NCI-H748 treated with DMSO at 0.1 percent for 48 hours (cell line): ENCODE measurements at regions not wholly inside any gene's neighbourhood (a gene's known extent, or its start where the extent isn't known, plus 50 kb on each side); places are given as distances from the start of the nearest gene placed in this dataset.
A peak's percentile ranks its signal among the peaks of the same experiment; 100 is the strongest.
"Not testable (repeated sequence)": the region's sequence is repeated elsewhere in the genome, so short reads cannot be mapped to it uniquely, and the experiment has no call there.

Experiments used
- DNase-seq: peaks from one replicate; lab custom pipeline; 2025; lab: John Stamatoyannopoulos, UW

DNA sequence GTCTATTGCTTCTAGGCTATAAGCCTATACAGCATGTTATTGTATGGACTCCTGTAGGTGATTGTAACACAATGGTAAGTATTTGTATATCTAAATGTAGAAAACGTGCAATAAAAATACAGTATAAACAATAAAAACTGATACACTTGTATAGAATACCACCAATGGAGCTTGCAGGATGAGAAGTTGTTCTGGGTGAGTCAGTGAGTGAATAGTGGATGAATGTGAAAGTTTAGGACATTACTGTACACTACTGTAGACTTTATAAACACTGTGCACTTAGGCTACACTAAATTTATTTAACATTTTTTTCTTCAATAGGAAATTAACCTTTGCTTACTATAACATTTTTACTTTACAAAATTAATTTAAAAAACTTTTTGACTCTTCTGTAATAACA lies 679.2 kb upstream of the ZNF804A start:
- no peak for DNase-seq

DNA sequence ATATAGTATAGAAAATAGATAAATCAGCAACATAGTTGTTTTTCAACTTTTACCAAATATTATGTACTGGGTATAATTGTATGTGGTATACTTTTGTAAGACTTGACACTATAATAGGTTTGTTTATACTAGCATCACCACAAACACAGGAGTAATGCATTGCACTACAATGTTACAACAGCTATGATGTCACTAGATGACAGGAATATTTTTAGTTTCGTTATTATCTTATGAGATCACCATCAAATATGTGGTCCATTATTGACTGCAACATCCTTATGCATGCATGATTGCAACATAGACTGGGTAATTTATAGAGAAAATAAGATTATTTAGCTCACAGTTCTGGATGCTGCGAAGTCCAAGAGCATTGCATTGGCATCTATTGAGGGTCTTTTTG lies 678.4 kb upstream of the ZNF804A start:
- DNase-seq, result no peak

DNA sequence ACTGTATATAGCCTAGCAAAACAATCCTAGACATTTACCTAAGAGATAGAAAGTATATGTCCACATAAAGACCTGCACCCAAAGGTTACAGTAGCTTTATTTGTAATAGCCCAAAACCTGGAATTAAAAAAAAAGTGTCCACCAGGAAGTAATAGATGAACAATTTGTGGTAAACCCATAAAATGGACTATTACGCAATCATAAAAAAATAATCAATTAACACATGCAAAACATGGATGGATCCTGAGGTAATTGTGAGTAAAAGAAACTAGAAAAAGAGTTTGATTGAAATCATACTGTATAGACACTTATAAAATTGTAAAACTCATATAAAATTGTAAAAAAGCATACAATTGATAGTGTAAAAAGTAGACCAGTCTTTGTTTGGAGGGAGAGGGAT lies 673.0 kb upstream of the ZNF804A start:
- no peak for DNase-seq

DNA sequence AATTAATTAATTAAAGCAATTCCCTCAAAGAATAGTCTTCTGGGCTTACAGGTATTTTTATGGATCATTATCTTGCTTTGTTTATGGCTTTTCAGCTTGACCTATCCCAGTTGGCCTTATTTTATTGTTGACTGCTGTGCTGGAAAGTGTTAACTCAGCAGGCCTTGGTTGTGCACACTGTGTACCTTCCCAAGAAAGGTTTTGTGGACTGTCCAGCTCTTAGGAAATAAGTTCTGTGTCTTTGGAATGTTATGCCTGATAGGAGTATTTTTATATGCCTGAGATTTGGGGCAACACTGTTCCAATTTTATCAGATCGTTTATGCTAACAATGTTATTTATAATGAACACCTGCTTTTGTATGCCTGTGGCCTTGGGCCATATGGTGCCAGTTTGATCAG lies 671.9 kb upstream of the ZNF804A start:
- DNase-seq, result no peak

DNA sequence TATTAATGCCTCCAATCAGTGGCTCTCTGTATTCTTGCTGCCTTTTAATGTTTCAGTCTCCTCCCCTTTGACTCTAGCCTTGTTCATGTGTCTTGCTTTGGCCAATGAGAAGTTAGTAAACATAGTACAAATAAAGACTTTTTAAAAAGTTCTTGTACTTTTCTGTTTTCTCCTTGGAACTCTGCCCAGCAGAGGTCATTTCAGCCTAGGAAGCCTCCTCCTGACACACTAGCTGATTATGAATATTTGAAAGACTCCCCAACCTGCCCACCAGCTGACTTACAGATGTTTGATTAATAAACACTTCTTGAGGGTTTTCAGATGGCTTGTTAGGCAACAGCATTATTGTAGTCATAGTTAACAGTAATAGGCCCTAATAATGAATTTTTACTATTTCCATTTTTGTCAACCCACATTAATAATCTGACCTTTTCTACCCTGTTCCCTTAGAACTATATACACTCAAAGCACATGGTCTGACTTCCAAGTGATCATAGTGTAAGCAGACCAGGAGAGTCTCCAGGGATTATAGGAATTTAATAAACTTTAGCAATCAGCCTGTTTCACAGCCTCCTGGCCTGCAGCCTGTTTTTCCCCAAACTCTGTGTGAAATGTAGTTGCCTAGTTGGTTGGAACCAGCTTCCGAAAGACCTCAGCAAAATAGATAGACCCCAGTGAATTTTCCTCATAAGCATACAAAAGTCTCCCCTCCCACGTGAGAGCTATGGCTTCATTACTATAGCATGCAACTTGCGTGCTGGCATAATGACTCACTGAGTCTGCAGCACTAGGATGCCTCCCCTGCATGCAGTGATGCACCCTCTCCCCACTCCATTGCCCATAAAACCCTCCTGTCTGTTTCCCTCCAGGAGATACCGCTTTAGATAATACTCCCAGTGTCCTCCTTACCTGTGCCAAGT lies 670.7 kb upstream of the ZNF804A start:
- no peak for DNase-seq

DNA sequence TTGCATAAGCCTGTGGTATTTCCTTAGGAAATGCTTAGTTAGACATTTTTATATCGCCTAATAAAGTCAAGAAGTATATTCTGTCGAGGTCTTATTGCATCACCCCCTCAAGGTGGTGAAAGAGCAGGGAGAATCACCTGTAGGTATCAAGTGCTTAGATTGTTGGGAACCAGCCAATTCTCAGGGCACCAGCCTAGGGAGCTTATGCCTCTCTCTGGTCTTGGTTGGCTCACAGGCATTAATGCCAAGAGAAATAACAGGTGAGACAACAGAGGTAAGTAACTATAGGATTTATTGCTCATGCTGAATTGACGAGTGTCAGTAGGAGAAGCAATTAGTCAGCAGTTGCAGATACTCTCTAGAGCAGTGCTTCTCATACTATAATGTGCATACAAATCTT lies 663.3 kb upstream of the ZNF804A start:
- no peak for DNase-seq

DNA sequence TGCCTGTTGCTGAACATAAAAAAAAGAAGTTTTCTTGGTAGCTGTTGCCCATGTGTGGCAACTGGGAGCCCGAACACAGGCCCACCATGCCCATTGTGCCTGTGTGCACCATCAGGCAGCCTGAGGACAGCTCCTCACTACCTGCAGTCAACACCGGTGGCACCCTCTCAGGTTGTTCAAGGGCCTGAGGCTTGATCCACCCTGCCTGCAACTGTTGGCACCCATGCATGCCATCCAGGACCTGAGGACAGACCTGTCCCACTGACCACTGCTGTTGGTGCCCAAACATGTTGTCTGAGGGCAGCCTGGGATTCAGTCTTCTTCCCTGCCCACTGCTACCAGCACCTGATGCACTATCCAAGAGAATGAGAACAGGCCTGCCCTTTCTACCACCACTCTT lies 661.1 kb upstream of the ZNF804A start:
- DNase-seq, result no peak

DNA sequence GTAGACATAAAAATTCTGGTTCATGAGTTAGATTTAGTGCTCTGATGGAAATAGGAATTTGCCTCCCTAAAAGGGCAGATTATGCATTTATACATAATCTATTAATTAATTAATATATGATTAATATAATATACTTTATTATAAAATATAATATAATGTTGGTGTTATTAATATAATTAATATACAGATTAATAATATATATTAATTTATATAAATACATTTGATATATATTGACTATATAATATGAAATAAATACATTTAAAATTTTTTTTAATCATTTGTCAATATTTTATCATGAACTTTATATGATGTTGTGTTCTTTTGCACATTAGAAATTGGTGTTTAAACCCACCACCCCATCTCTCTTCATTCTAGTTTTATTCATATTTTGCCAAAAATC lies 652.1 kb upstream of the ZNF804A start:
- DNase-seq, result no peak

DNA sequence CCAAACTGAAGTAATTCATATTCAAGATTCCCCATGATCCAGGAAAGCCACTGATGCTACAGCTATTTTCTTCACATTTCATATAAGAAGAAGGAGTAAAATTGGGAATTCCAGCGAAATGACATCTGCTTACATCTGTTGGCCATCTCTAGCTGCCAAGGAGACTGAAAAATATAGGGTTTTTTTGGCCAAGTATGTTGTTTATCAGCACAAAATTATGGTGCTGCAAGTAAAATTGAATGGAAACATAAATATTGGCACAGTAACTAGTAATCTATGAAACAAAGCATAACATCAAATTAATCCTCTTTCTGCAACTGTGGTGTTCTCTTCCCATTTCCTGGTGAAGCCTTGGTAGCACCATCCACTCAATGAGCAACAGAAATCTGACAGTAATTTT lies 649.5 kb upstream of the ZNF804A start:
- DNase-seq, result no peak

DNA sequence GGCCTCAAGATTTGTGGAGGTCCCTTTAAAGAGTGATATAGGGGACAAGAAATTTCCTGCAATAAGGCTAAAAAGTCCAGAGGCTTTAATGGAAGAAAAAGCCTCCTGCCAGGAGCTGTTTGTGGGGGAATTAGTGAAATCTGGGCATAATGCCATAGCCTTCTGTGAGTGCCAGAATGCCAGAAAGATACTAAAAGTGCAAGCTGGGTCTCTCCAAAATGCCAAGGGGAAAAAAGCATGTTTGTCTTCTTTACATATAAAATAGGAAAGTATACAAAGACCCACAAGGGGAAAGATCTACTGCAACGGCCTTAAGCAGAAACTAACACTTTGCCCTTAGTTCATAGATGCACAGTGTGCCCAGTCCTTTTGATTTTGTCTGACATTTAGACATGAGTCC lies 647.7 kb upstream of the ZNF804A start:
- no peak for DNase-seq

DNA sequence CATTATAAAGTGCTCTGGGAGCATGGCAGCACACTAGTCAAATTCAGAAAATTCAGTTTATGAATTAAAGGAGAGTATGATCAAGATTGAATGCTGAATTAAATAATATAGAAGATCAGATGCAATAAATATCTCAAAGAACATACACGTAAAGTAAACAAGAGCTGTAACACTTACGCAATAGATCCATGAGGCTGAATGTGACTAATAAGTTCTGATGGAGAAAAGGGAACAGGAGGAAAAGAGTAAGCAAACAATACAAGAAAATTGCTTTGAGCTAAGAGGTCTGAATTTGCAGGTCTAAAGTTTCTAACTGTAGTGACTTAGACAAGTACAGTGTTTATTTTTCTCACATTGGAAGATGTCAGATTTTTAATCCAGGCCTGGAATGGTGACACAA lies 646.7 kb upstream of the ZNF804A start:
- no peak for DNase-seq

DNA sequence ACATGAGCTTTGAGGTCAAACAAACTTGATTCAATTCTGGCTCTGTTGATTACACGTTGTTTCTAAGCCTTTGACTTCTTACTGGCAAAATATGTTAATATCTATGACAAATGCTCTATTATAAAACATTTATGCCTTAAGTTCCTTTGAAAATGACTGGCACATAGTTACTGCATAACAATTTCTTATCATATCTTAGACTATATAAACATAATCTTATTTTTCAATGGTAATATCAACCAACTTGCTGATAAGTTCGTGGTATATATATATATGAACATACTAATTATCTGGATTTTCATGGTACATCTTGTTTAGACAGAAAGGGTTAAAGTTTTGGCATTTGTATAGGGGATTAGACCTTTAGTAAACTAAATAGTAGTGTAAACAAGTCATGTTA lies 645.6 kb upstream of the ZNF804A start:
- no peak for DNase-seq

DNA sequence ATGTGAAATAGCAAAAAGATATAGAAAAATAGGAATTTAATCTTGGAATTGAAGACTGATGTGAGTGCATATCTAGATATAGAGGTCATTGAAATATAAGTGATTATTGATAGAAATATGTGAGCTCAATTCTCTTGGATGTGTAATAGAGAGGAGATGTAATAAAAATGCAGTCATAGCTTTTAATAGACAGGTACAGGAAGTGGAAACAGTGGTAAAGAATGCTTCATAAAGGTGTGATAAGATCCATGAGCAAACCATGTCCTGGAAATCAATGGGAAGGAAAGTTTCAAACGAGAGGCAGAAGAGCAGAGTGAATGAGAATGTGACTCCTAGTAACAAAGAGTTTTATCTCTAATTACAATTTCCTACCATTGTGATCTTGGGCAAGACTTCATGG lies 634.7 kb upstream of the ZNF804A start:
- no peak for DNase-seq

DNA sequence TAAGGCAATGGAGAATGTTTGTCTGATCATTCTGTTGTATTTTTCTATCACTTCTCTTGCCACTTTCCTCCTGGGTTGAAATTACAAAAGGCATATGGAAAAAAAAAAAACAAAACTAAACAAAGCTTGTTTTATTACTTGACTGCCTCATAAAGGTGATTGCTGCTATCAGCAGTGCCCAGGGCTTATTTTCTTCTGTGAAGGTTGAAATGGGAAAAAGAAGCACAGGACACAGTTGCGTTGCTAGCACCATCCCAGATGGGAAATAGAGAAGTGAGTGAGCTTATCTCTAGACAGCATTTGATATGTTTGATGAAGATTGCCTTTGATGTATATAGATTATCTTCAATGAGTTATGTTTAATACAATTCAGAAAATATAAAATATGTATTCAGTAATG lies 633.8 kb upstream of the ZNF804A start:
- DNase-seq, result no peak

DNA sequence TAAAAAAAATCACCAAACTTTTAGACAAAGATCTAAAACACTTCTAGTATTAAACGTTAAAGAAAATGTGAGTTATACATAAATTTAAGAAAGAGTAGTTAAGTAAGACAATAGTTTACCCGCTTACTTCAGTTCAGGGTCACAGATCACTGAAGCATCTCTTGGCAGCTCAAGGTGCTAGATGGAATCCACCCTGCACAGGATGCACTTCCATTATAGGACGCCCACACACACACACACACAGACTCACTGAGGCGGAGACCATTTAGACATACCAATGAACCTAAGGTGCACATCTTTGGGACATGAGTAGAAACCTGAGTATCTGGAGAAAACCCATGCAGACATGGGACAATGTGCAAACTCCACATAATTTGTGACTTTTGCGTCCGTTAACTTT lies 630.6 kb upstream of the ZNF804A start:
- DNase-seq, result no peak

DNA sequence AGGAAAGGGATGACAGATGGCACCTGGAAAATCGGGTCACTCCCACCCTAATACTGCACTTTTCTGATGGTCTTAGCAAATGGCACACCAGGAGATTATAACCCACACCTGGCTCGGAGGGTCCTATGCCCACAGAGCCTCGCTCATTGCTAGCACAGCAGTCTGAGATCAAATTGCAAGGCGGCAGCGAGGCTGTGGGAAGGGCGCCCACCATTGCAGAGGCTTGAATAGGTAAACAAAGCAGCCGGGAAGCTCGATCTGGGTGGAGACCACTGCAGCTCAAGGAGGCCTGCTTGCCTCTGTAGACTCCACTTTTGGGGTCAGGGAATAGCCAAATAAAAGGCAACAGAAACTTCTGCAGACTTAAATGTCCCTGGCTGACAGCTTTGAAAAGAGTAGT lies 622.7 kb upstream of the ZNF804A start:
- not testable (repeated sequence) for DNase-seq

DNA sequence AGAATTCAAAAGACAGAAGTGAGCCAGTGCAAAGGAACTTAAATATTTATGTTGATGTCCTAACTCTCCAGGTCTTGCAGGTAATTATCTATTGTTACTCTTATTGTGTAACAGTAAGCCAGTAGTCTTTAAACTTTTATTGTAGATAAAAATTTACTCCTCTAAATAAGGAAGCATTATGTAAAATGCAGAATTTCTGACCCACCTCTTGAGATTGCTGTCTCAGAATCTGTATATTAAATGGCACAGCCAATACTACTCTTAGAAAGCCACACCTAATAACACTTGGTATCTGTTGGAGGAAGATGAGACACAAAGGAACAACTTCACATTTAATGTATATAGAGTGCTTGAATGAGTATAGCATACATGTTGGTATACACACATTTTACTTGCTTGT lies 613.5 kb upstream of the ZNF804A start:
- DNase-seq, result no peak

DNA sequence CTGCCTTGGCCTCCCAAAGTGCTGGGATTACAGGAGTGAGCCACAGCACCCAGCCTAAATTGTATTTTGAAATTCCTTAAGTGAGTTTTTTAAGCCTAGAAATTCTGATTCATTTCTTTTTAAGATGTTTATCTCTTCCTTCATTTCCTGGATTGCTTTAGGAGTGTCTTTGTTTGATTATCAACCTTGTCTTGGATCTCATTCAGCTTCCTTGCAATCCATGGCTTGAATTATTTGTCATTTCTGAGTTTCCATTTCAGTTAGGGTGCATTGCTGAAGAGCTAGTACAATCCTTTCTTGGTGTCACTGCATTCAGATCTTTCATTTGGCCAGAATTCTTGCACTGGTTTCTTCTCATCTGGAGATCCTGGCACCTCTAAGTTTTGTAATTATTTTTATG lies 606.4 kb upstream of the ZNF804A start:
- no peak for DNase-seq

DNA sequence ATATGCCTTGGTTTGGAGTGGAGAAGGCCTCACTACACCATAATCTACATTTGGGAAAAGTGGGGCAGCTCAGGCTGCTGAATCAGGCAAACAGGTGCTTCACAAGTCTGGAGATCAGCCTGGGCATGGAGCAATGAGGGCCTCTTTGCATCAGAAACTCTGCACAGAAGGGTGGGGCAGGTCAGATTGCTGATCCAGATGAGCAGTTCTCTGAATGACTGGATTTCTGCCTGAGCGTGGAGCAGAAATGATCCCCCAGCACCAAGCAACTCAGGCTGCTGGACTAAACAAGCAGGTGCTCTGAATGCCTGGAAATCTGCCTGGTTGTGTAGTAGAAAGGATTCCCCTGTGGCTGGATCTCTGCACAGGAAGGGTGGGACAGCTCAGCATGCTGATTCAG lies 605.3 kb upstream of the ZNF804A start:
- DNase-seq, result no peak

DNA sequence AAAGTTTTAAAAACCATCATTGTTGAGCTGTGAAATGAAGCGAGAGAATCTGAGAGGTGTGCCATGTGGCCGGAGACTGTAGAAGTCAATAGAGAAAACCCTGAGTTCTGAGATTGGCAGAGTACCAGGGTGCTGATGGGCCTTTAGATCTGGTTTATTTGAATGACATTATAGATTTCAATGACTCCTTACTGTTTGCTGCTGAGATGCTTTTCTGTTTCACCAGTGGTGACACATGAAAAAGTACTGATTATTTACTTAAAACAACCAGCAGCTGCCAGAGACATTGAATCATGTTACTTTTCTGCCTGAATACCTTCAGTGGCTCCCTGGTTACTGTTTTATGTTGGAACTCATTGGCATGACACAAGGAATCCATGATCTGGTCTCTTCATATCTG lies 602.7 kb upstream of the ZNF804A start:
- DNase-seq, result no peak

DNA sequence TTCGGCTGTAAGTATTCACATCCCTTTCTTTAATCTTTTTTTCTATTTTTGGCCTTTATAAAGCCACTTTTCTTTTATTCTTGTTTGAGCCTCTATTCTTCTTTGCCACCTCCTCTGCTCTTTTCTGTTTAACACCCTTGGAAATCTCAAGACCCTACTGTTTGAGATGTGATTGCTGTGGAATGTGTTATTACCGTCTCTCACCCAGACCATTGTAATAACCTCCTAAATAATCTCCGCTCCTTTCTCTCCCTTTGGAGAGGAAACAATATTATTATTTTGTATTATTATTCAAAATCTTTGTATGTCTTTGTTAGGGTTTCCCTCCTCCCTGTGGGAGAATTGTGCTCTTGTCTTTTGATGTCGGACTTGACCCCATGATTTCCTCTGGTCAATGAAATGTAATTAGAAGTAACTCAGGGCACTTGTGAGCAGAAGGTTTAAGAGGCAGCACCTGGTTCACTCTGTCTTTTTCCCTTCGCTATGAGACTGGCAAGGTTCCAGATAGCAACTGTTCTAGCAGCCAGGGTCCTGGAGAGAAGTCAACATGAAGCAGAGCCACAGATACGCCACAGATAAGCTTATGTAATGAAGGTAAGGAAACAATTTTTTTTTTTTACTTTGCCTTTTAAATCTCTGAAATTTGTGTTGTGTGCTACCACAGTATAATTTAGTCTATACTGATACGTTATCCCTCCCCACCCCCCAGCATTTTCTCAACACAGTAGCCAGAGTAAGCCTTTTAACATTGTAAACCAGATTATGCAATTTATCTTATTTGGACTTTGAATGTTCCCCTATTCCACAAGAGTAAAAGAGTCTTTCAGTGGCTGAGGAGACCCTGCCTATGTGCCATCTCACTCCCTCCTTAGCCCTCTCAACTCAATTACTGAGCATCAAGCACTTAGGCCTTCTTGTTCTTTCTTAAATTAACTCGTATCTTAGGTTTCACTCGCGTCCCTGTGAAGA lies 601.2 kb upstream of the ZNF804A start:
- DNase-seq, result peak; percentile 94

DNA sequence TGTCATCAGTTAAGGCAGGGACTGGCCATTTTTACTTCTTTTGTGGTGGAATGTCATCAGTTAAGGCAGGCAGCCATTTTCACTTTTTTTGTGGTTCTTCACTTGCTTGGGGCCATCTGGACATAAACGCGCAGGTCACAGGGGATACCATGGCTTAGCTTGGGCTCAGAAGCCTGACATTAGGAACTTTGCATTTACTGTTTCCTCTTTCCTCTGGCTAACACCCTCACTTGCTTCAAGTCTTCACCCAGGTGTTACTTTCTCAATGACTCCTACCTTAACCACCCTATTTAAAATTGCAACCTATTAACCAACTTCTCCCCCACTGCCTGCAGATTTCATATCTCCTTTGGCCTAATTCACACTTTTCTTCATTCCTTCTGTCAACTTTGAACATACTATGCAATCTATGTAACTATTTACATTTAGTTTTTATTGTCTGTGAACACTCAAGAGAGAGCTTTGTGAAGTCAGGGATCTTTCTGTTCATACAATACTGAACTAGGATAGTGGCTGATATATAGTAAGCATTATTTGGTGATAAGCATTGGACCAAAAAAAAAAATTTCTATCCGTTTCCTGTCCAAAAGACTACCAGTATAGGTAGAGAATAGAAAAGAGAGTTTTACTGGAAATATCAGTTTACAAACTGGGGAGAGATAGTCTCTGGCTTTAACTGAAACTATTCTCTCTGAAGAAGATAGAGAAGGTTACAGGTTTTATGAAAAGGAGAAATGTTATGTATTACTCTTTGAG lies 600.1 kb upstream of the ZNF804A start:
- no peak for DNase-seq
